IPS-NIHi11 (cell line): ENCODE measurements at regions not wholly inside any gene's neighbourhood (a gene's known extent, or its start where the extent isn't known, plus 50 kb on each side); places are given as distances from the start of the nearest gene placed in this dataset.
"Not testable (repeated sequence)": the region's sequence is repeated elsewhere in the genome, so short reads cannot be mapped to it uniquely, and the experiment has no call there.

ENCODE experiments used
- DNase-seq: peaks from one replicate; pipeline ENCODE4 v3.0.0; 2012; ENCODE audit warnings: mixed read lengths, low spot score

- DNase-seq = no peak
Observed at GRCh38 chr5:167049771-167050567, 1241.5 kb upstream of the WWC1 start.

GRCh38 chr5:167050568-167051401 lies 1240.7 kb upstream of the WWC1 start:
- DNase-seq = peak; percentile 29

- DNase-seq = no peak
Observed at GRCh38 chr5:167051402-167051768, 1240.1 kb upstream of the WWC1 start.

- no peak for DNase-seq
Observed at GRCh38 chr5:167052791-167053190, 1238.7 kb upstream of the WWC1 start.

GRCh38 chr5:167057665-167058064 lies 1233.8 kb upstream of the WWC1 start:
- DNase-seq = no peak

GRCh38 chr5:167061695-167062094 lies 1229.8 kb upstream of the WWC1 start:
- DNase-seq = no peak

GRCh38 chr5:167063116-167063515 lies 1228.3 kb upstream of the WWC1 start:
- no peak for DNase-seq

GRCh38 chr5:167063788-167064187 lies 1227.7 kb upstream of the WWC1 start:
- DNase-seq = no peak

GRCh38 chr5:167064198-167064776 lies 1227.2 kb upstream of the WWC1 start:
- DNase-seq = peak; percentile 10

- no peak for DNase-seq
Observed at GRCh38 chr5:167065794-167066193, 1225.7 kb upstream of the WWC1 start.

- no peak for DNase-seq
Observed at GRCh38 chr5:167071981-167072610, 1219.3 kb upstream of the WWC1 start.

- no peak for DNase-seq
Observed at GRCh38 chr5:167081561-167081960, 1209.9 kb upstream of the WWC1 start.

- DNase-seq = no peak
Observed at GRCh38 chr5:167096816-167097215, 1194.6 kb upstream of the WWC1 start.

GRCh38 chr5:167104351-167104750 lies 1187.1 kb upstream of the WWC1 start:
- DNase-seq = no peak

- DNase-seq = no peak
Observed at GRCh38 chr5:167105941-167106340, 1185.5 kb upstream of the WWC1 start.

- DNase-seq = no peak
Observed at GRCh38 chr5:167107684-167108083, 1183.8 kb upstream of the WWC1 start.

GRCh38 chr5:167108266-167108665 lies 1183.2 kb upstream of the WWC1 start:
- not testable (repeated sequence) for DNase-seq

GRCh38 chr5:167112556-167112955 lies 1178.9 kb upstream of the WWC1 start:
- DNase-seq = no peak

GRCh38 chr5:167122267-167122666 lies 1169.2 kb upstream of the WWC1 start:
- no peak for DNase-seq

GRCh38 chr5:167123126-167123525 lies 1168.3 kb upstream of the WWC1 start:
- DNase-seq = no peak

GRCh38 chr5:167128581-167128980 lies 1162.9 kb upstream of the WWC1 start:
- no peak for DNase-seq

- no peak for DNase-seq
Observed at GRCh38 chr5:167140548-167141291, 1150.7 kb upstream of the WWC1 start.
